ENCODE measurements at regions not wholly inside any gene's neighbourhood (a gene's known extent, or its start where the extent isn't known, plus 50 kb on each side); places are given as distances from the start of the nearest gene placed in this dataset.

DNA sequence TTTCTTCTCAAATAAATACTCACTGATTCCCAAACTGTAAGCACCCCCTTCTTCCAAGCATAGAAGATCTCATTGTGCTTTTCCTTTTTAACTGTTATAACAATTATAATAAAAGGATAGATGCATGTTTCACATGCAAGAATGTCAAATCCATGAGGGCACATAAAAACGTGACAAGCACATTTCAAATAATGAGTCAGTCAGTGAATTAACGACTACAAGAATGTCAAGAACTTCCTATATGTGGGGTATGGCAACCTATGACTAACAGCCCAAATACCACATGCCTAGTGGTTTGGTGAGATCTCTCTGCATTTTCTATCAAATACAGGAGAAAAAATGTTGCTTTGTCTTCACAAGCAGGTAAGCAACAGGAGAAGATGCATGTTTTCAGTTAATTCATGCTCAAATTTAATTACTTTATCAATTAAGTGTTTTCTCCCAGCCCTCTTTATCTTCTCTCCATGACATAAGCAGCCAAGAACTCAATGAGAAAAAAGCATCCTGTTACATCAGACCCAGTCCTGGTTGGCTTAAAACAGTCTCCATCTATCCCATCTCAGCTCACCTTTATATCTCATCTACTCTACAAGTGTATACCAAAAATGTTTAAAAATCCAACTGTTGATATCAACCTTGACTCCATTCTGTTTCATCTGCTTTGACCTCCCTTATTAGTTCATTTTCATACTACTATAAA lies 181.5 kb upstream of the LMCD1 start:
- TF ChIP-seq POLR2A (IDR thresholded peaks at IDR 0.05; ENCODE audit: low read depth, low read length), result no peak
- no peak for TF ChIP-seq POLR2AphosphoS5 (IDR thresholded peaks at IDR 0.05; ENCODE audit: low read depth, low read length)
